GM21576 (cell line): ENCODE measurements at regions not wholly inside any gene's neighbourhood (a gene's known extent, or its start where the extent isn't known, plus 50 kb on each side); places are given as distances from the start of the nearest gene placed in this dataset.
A peak's percentile ranks its signal among the peaks of the same experiment; 100 is the strongest.

Source experiments
- ATAC-seq: cut with Tn5 transposase; IDR thresholded peaks from one replicate; pipeline ENCODE4 v1.9.1; 2021; ENCODE audit warnings: mild to moderate bottlenecking, moderate library complexity; ENCODE audit not compliant: unreplicated experiment

GRCh38 chr5:92471861-92472260 lies 1088.7 kb upstream of the ARRDC3 start:
- ATAC-seq, result no peak

GRCh38 chr5:92470770-92471169 lies 1087.7 kb upstream of the ARRDC3 start:
- no peak for ATAC-seq

GRCh38 chr5:92468295-92468694 lies 1085.2 kb upstream of the ARRDC3 start:
- no peak for ATAC-seq

GRCh38 chr5:92467695-92468094 lies 1084.6 kb upstream of the ARRDC3 start:
- no peak for ATAC-seq

GRCh38 chr5:92460505-92460904 lies 1077.4 kb upstream of the ARRDC3 start:
- ATAC-seq, result no peak

- ATAC-seq, result no peak
Measured at GRCh38 chr5:92459654-92460053, 1076.5 kb upstream of the ARRDC3 start.

GRCh38 chr5:92455011-92455410 lies 1071.9 kb upstream of the ARRDC3 start:
- peak; percentile 99 for ATAC-seq

- ATAC-seq, result no peak
Measured at GRCh38 chr5:92444888-92445287, 1061.8 kb upstream of the ARRDC3 start.

- no peak for ATAC-seq
Measured at GRCh38 chr5:92435781-92436180, 1052.7 kb upstream of the ARRDC3 start.

- ATAC-seq, result no peak
Measured at GRCh38 chr5:92429646-92430045, 1046.5 kb upstream of the ARRDC3 start.

- no peak for ATAC-seq
Measured at GRCh38 chr5:92428415-92428814, 1045.3 kb upstream of the ARRDC3 start.

GRCh38 chr5:92424785-92425426 lies 1041.8 kb upstream of the ARRDC3 start:
- no peak for ATAC-seq

- ATAC-seq, result no peak
Measured at GRCh38 chr5:92421942-92422341, 1038.8 kb upstream of the ARRDC3 start.

- no peak for ATAC-seq
Measured at GRCh38 chr5:92421196-92421595, 1038.1 kb upstream of the ARRDC3 start.

GRCh38 chr5:92419261-92419660 lies 1036.1 kb upstream of the ARRDC3 start:
- ATAC-seq, result no peak

- no peak for ATAC-seq
Measured at GRCh38 chr5:92418341-92418740, 1035.2 kb upstream of the ARRDC3 start.

GRCh38 chr5:92409134-92409533 lies 1026.0 kb upstream of the ARRDC3 start:
- ATAC-seq, result no peak

GRCh38 chr5:92402956-92403702 lies 1020.0 kb upstream of the ARRDC3 start:
- ATAC-seq, result no peak

GRCh38 chr5:92402045-92402444 lies 1018.9 kb upstream of the ARRDC3 start:
- ATAC-seq, result no peak

- ATAC-seq, result no peak
Measured at GRCh38 chr5:92401492-92401891, 1018.4 kb upstream of the ARRDC3 start.

- ATAC-seq, result no peak
Measured at GRCh38 chr5:92394936-92395335, 1011.8 kb upstream of the ARRDC3 start.

GRCh38 chr5:92390657-92391056 lies 1007.5 kb upstream of the ARRDC3 start:
- ATAC-seq, result no peak
